GM18867 (cell line): ENCODE measurements at regions not wholly inside any gene's neighbourhood (a gene's known extent, or its start where the extent isn't known, plus 50 kb on each side); places are given as distances from the start of the nearest gene placed in this dataset.
"Not testable (repeated sequence)": the region's sequence is repeated elsewhere in the genome, so short reads cannot be mapped to it uniquely, and the experiment has no call there.

Experiments
- ATAC-seq: cut with Tn5 transposase; IDR thresholded peaks from one replicate; pipeline ENCODE4 v1.9.1; 2021; ENCODE audit warnings: mild to moderate bottlenecking, moderate library complexity; ENCODE audit not compliant: unreplicated experiment

GRCh38 chr16:58863042-58863441, 128.9 kb upstream of the GOT2 start:
- ATAC-seq: peak; percentile 68

- ATAC-seq: peak; percentile 45
Observed at GRCh38 chr16:58862334-58863021, 128.4 kb upstream of the GOT2 start.

- ATAC-seq: no peak
Observed at GRCh38 chr16:58859958-58860669, 126.0 kb upstream of the GOT2 start.

GRCh38 chr16:58858577-58858976, 124.5 kb upstream of the GOT2 start:
- not testable (repeated sequence) for ATAC-seq

- ATAC-seq: no peak
Observed at GRCh38 chr16:58855291-58855863, 121.3 kb upstream of the GOT2 start.

GRCh38 chr16:58853854-58854791, 120.0 kb upstream of the GOT2 start:
- peak; percentile 91 for ATAC-seq

- ATAC-seq: no peak
Observed at GRCh38 chr16:58850678-58851020, 116.5 kb upstream of the GOT2 start.

GRCh38 chr16:58850019-58850677, 116.0 kb upstream of the GOT2 start:
- no peak for ATAC-seq

GRCh38 chr16:58848662-58849002, 114.5 kb upstream of the GOT2 start:
- no peak for ATAC-seq

GRCh38 chr16:58847902-58848661, 114.0 kb upstream of the GOT2 start:
- no peak for ATAC-seq

GRCh38 chr16:58846226-58846625, 112.1 kb upstream of the GOT2 start:
- not testable (repeated sequence) for ATAC-seq

- ATAC-seq: peak; percentile 75
Observed at GRCh38 chr16:58843675-58844074, 109.6 kb upstream of the GOT2 start.

- peak; percentile 44 for ATAC-seq
Observed at GRCh38 chr16:58842746-58843145, 108.6 kb upstream of the GOT2 start.

GRCh38 chr16:58842156-58842555, 108.0 kb upstream of the GOT2 start:
- ATAC-seq: peak; percentile 75

GRCh38 chr16:58837950-58838349, 103.8 kb upstream of the GOT2 start:
- ATAC-seq: no peak

GRCh38 chr16:58836427-58836826, 102.3 kb upstream of the GOT2 start:
- no peak for ATAC-seq

GRCh38 chr16:58832386-58832895, 98.3 kb upstream of the GOT2 start:
- no peak for ATAC-seq

GRCh38 chr16:58831386-58831785, 97.3 kb upstream of the GOT2 start:
- ATAC-seq: no peak

- no peak for ATAC-seq
Observed at GRCh38 chr16:58828901-58829545, 94.9 kb upstream of the GOT2 start.
